NCI-H1092 treated with DMSO at 0.1 percent for 48 hours (cell line): ENCODE measurements at regions not wholly inside any gene's neighbourhood (a gene's known extent, or its start where the extent isn't known, plus 50 kb on each side); places are given as distances from the start of the nearest gene placed in this dataset.
A peak's percentile ranks its signal among the peaks of the same experiment; 100 is the strongest.

Source experiments
- DNase-seq: peaks from one replicate; lab custom pipeline; 2025; lab: John Stamatoyannopoulos, UW

GRCh38 chr16:5533321-5533888 is 435.8 kb upstream of the EEF2KMT start:
- no peak for DNase-seq

- DNase-seq: no peak
Measured at GRCh38 chr16:5527817-5528216, 430.2 kb upstream of the EEF2KMT start.

GRCh38 chr16:5526826-5527225 is 429.2 kb upstream of the EEF2KMT start:
- no peak for DNase-seq

- no peak for DNase-seq
Measured at GRCh38 chr16:5523829-5524228, 426.2 kb upstream of the EEF2KMT start.

- no peak for DNase-seq
Measured at GRCh38 chr16:5516115-5516514, 418.5 kb upstream of the EEF2KMT start.

- DNase-seq: no peak
Measured at GRCh38 chr16:5512014-5512413, 414.4 kb upstream of the EEF2KMT start.

GRCh38 chr16:5510819-5511370 is 413.3 kb upstream of the EEF2KMT start:
- no peak for DNase-seq

GRCh38 chr16:5509794-5510193 is 412.2 kb upstream of the EEF2KMT start:
- DNase-seq: no peak

GRCh38 chr16:5509336-5509735 is 411.7 kb upstream of the EEF2KMT start:
- no peak for DNase-seq

- no peak for DNase-seq
Measured at GRCh38 chr16:5508371-5508770, 410.8 kb upstream of the EEF2KMT start.

GRCh38 chr16:5506021-5506420 is 408.4 kb upstream of the EEF2KMT start:
- DNase-seq: no peak

- DNase-seq: no peak
Measured at GRCh38 chr16:5505091-5505887, 407.7 kb upstream of the EEF2KMT start.

- DNase-seq: peak; percentile 48
Measured at GRCh38 chr16:5504064-5504781, 406.6 kb upstream of the EEF2KMT start.

- DNase-seq: no peak
Measured at GRCh38 chr16:5502944-5503343, 405.3 kb upstream of the EEF2KMT start.

- peak; percentile 4 for DNase-seq
Measured at GRCh38 chr16:5502467-5502869, 404.9 kb upstream of the EEF2KMT start.

- DNase-seq: no peak
Measured at GRCh38 chr16:5500526-5500925, 402.9 kb upstream of the EEF2KMT start.

GRCh38 chr16:5498562-5498961 is 401.0 kb upstream of the EEF2KMT start:
- no peak for DNase-seq

- DNase-seq: no peak
Measured at GRCh38 chr16:5496013-5496412, 398.4 kb upstream of the EEF2KMT start.

- DNase-seq: peak; percentile 14
Measured at GRCh38 chr16:5490499-5490898, 392.9 kb upstream of the EEF2KMT start.

GRCh38 chr16:5488581-5488980 is 391.0 kb upstream of the EEF2KMT start:
- DNase-seq: no peak

GRCh38 chr16:5487728-5488127 is 390.1 kb upstream of the EEF2KMT start:
- no peak for DNase-seq

- no peak for DNase-seq
Measured at GRCh38 chr16:5482256-5482655, 384.7 kb upstream of the EEF2KMT start.
